ENCODE measurements at regions not wholly inside any gene's neighbourhood (a gene's known extent, or its start where the extent isn't known, plus 50 kb on each side); places are given as distances from the start of the nearest gene placed in this dataset.
"Not testable (repeated sequence)": the region's sequence is repeated elsewhere in the genome, so short reads cannot be mapped to it uniquely, and the experiment has no call there.

GRCh38 chr6:150695652-150696051 is 96.0 kb downstream of the PLEKHG1 start:
- H3K4me1 ChIP-seq (ENCODE audit: insufficient read depth), result no peaks in the 10 kb centered on the region
- ATAC-seq (no peak), DNase-seq (ENCODE audit: low spot score) (no peak)
- Mint-ChIP-seq H3K27me3 (ENCODE audit: insufficient read depth, low read depth, poor library complexity) (no peaks in the 10 kb centered on the region), H3K4me3 (no peak overlapping the region), H3K9me3 (no peaks in the 10 kb centered on the region), H3K36me3 (ENCODE audit: low read depth) (no peaks in the 10 kb centered on the region), H3K4me1 (no peaks in the 10 kb centered on the region; the same call in 1 of the 3 replicates), H3K27ac (no peak overlapping the region)
- H3K4me3 ChIP-seq, result no peak overlapping the region
- no peaks in the 10 kb centered on the region for H3K9me2 ChIP-seq (ENCODE audit: insufficient read depth)
- H3K27me3 ChIP-seq (ENCODE audit: insufficient read depth), result no peaks in the 10 kb centered on the region
- no peak overlapping the region for H2AFZ ChIP-seq
- H3K27ac ChIP-seq (ENCODE audit: low read depth), result no peak overlapping the region
- 0 out of 2 replicates have a peak, but pooled peaks cover 3% of the 10 kb centered on the region for H4K20me1 ChIP-seq (replicated peaks; ENCODE audit: insufficient read depth)
- H3F3A ChIP-seq (replicated peaks; ENCODE audit: low read depth), result no peaks in the 10 kb centered on the region
- TF ChIP-seq, protein P1, sequence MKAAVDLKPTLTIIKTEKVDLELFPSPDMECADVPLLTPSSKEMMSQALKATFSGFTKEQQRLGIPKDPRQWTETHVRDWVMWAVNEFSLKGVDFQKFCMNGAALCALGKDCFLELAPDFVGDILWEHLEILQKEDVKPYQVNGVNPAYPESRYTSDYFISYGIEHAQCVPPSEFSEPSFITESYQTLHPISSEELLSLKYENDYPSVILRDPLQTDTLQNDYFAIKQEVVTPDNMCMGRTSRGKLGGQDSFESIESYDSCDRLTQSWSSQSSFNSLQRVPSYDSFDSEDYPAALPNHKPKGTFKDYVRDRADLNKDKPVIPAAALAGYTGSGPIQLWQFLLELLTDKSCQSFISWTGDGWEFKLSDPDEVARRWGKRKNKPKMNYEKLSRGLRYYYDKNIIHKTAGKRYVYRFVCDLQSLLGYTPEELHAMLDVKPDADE (IDR thresholded peaks at IDR 0.05), result no peak
- no peak for TF ChIP-seq EZH2phosphoT487 (IDR thresholded peaks at IDR 0.05; ENCODE audit: unreplicated experiment)
- no peaks in the 10 kb centered on the region for H3K36me3 ChIP-seq (ENCODE audit: insufficient read depth)
- H3K79me2 ChIP-seq (replicated peaks; ENCODE audit: insufficient read depth), result no peaks in the 10 kb centered on the region
- no peak overlapping the region for H3K4me2 ChIP-seq

DNA sequence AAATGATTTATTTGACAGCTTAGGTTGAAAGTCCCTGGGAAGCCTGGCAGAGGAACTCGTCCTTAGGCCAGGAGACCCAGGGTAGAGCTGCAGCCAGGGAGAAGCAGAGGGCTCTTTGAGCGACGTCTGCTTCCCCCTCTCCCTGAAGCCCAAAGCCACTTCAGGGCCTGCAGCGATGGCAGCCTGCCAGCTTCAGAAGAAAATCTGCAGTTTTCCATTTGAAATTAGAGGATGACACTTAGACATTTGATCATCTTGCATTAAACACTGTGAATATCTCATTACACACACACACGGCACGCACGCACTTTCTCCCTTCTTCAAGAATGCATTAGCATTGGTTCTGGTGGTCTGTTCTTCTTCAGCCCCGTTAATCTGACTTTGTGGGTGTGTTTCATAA is 96.5 kb downstream of the PLEKHG1 start:
- Mint-ChIP-seq H3K27ac (no peak overlapping the region), H3K36me3 (ENCODE audit: low read depth) (no peaks in the 10 kb centered on the region), H3K27me3 (ENCODE audit: insufficient read depth, low read depth, poor library complexity) (no peaks in the 10 kb centered on the region), H3K4me1 (no peaks in the 10 kb centered on the region; the same call in 1 of the 3 replicates), H3K4me3 (no peak overlapping the region), H3K9me3 (no peaks in the 10 kb centered on the region)
- Histone ChIP-seq H4K20me1 (replicated peaks; ENCODE audit: insufficient read depth) (0 out of 2 replicates have a peak, but pooled peaks cover 3% of the 10 kb centered on the region), H3K4me1 (ENCODE audit: insufficient read depth) (no peaks in the 10 kb centered on the region), H3K9me2 (ENCODE audit: insufficient read depth) (no peaks in the 10 kb centered on the region), H3F3A (replicated peaks; ENCODE audit: low read depth) (no peaks in the 10 kb centered on the region), H2AFZ (no peak overlapping the region), H3K27ac (ENCODE audit: low read depth) (no peak overlapping the region), H3K36me3 (ENCODE audit: insufficient read depth) (no peaks in the 10 kb centered on the region), H3K27me3 (ENCODE audit: insufficient read depth) (no peaks in the 10 kb centered on the region), H3K79me2 (replicated peaks; ENCODE audit: insufficient read depth) (no peaks in the 10 kb centered on the region), H3K4me3 (no peak overlapping the region), H3K4me2 (no peak overlapping the region)
- ATAC-seq (no peak), DNase-seq (ENCODE audit: low spot score) (no peak)
- TF ChIP-seq ZNF331 (CRISPR knock-in tag; IDR thresholded peaks at IDR 0.05; ENCODE audit: low read depth), result no peak

- not testable (repeated sequence) for H3K4me1 Mint-ChIP-seq; H3K27me3 Mint-ChIP-seq (ENCODE audit: insufficient read depth, low read depth, poor library complexity); H3K4me1 ChIP-seq (ENCODE audit: insufficient read depth); H3K9me2 ChIP-seq (ENCODE audit: insufficient read depth); H3K4me3 ChIP-seq; ATAC-seq; H4K20me1 ChIP-seq (replicated peaks; ENCODE audit: insufficient read depth); H2AFZ ChIP-seq; H3K4me2 ChIP-seq; H3F3A ChIP-seq (replicated peaks; ENCODE audit: low read depth); H3K9me3 Mint-ChIP-seq; DNase-seq (ENCODE audit: low spot score); H3K27ac ChIP-seq (ENCODE audit: low read depth); H3K27ac Mint-ChIP-seq; H3K79me2 ChIP-seq (replicated peaks; ENCODE audit: insufficient read depth); H3K36me3 Mint-ChIP-seq (ENCODE audit: low read depth); H3K27me3 ChIP-seq (ENCODE audit: insufficient read depth); H3K36me3 ChIP-seq (ENCODE audit: insufficient read depth); H3K4me3 Mint-ChIP-seq
Observed at GRCh38 chr6:150696918-150697317, 97.2 kb downstream of the PLEKHG1 start.

GRCh38 chr6:150697515-150697914 is 97.8 kb downstream of the PLEKHG1 start:
- Histone ChIP-seq H3K27me3 (ENCODE audit: insufficient read depth) (no peaks in the 10 kb centered on the region), H3K36me3 (ENCODE audit: insufficient read depth) (no peaks in the 10 kb centered on the region), H4K20me1 (replicated peaks; ENCODE audit: insufficient read depth) (0 out of 2 replicates have a peak, but pooled peaks cover 3% of the 10 kb centered on the region), H3K27ac (ENCODE audit: low read depth) (no peak overlapping the region), H3K9me2 (ENCODE audit: insufficient read depth) (no peaks in the 10 kb centered on the region), H3K4me1 (ENCODE audit: insufficient read depth) (no peaks in the 10 kb centered on the region), H3K4me2 (no peak overlapping the region), H3F3A (replicated peaks; ENCODE audit: low read depth) (no peaks in the 10 kb centered on the region), H3K79me2 (replicated peaks; ENCODE audit: insufficient read depth) (no peaks in the 10 kb centered on the region), H2AFZ (no peak overlapping the region), H3K4me3 (no peak overlapping the region)
- Mint-ChIP-seq H3K36me3 (ENCODE audit: low read depth) (no peaks in the 10 kb centered on the region), H3K4me3 (no peak overlapping the region), H3K4me1 (no peaks in the 10 kb centered on the region; the same call in 1 of the 3 replicates), H3K27ac (no peak overlapping the region), H3K9me3 (no peaks in the 10 kb centered on the region), H3K27me3 (ENCODE audit: insufficient read depth, low read depth, poor library complexity) (peaks cover 5% of the 10 kb centered on the region)
- ATAC-seq (no peak), DNase-seq (ENCODE audit: low spot score) (no peak)
- TF ChIP-seq, protein P2, sequence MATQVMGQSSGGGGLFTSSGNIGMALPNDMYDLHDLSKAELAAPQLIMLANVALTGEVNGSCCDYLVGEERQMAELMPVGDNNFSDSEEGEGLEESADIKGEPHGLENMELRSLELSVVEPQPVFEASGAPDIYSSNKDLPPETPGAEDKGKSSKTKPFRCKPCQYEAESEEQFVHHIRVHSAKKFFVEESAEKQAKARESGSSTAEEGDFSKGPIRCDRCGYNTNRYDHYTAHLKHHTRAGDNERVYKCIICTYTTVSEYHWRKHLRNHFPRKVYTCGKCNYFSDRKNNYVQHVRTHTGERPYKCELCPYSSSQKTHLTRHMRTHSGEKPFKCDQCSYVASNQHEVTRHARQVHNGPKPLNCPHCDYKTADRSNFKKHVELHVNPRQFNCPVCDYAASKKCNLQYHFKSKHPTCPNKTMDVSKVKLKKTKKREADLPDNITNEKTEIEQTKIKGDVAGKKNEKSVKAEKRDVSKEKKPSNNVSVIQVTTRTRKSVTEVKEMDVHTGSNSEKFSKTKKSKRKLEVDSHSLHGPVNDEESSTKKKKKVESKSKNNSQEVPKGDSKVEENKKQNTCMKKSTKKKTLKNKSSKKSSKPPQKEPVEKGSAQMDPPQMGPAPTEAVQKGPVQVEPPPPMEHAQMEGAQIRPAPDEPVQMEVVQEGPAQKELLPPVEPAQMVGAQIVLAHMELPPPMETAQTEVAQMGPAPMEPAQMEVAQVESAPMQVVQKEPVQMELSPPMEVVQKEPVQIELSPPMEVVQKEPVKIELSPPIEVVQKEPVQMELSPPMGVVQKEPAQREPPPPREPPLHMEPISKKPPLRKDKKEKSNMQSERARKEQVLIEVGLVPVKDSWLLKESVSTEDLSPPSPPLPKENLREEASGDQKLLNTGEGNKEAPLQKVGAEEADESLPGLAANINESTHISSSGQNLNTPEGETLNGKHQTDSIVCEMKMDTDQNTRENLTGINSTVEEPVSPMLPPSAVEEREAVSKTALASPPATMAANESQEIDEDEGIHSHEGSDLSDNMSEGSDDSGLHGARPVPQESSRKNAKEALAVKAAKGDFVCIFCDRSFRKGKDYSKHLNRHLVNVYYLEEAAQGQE (IDR thresholded peaks at IDR 0.05; ENCODE audit: unreplicated experiment), result no peak
- TF ChIP-seq EZH2 (IDR thresholded peaks at IDR 0.05; ENCODE audit: low read depth, unreplicated experiment) (no peak), EZH2phosphoT487 (IDR thresholded peaks at IDR 0.05; ENCODE audit: unreplicated experiment) (no peak), NANOG (IDR thresholded peaks at IDR 0.05; ENCODE audit: borderline replicate concordance) (no peak)
